SH-SY5Y (cell line): ENCODE measurements at regions not wholly inside any gene's neighbourhood (a gene's known extent, or its start where the extent isn't known, plus 50 kb on each side); places are given as distances from the start of the nearest gene placed in this dataset.

Experiments
- GATA2 ChIP-seq: IDR thresholded peaks from 2 replicates; pipeline ENCODE4 v1.6.1; 2011; ENCODE audit warnings: mild to moderate bottlenecking, low read depth, low read length
- GATA3 ChIP-seq: IDR thresholded peaks from 2 replicates; pipeline ENCODE4 v1.6.1; 2011; ENCODE audit warnings: low read depth, mild to moderate bottlenecking, low read length, moderate library complexity

- TF ChIP-seq GATA2 (no peak), GATA3 (no peak)
Measured at GRCh38 chr3:15977090-15977489, 179.3 kb upstream of the ANKRD28 start.
